Mesendoderm (in vitro differentiated cells): ENCODE measurements at regions not wholly inside any gene's neighbourhood (a gene's known extent, or its start where the extent isn't known, plus 50 kb on each side); places are given as distances from the start of the nearest gene placed in this dataset.
"Not testable (repeated sequence)": the region's sequence is repeated elsewhere in the genome, so short reads cannot be mapped to it uniquely, and the experiment has no call there.

Source experiments
- DNase-seq: peaks from one replicate; pipeline ENCODE4 v3.0.0; 2013
- H2AK5ac ChIP-seq: 2 replicates; pipeline ENCODE4 v1.6.1; 2013; ENCODE audit warnings: low read length, inconsistent platforms
- H2BK120ac ChIP-seq: 2 replicates; pipeline ENCODE4 v1.6.1; 2013; ENCODE audit warnings: low read depth, mild to moderate bottlenecking, low read length, moderate library complexity, mixed read lengths
- H2BK15ac ChIP-seq: replicated peaks from 2 replicates; pipeline ENCODE4 v1.6.1; 2013; ENCODE audit warnings: low read depth, mild to moderate bottlenecking, moderate library complexity
- H2BK5ac ChIP-seq: 2 replicates; pipeline ENCODE4 v1.6.1; 2013; ENCODE audit warnings: low read length, inconsistent platforms
- H3K18ac ChIP-seq: 2 replicates; pipeline ENCODE4 v1.6.1; 2013; ENCODE audit warnings: mild to moderate bottlenecking, low read length, mixed read lengths
- H3K23ac ChIP-seq: one replicate; pipeline ENCODE4 v1.6.1; 2013; ENCODE audit warnings: low read length
- H3K27ac ChIP-seq: 2 replicates; pipeline ENCODE4 v1.5.1; 2013; ENCODE audit warnings: low read depth, mild to moderate bottlenecking, inconsistent platforms, low read length, moderate library complexity
- H3K27me3 ChIP-seq: 2 replicates; pipeline ENCODE4 v1.6.1; 2013; ENCODE audit warnings: low read length, control low read depth, mild to moderate bottlenecking, inconsistent platforms; ENCODE audit not compliant: insufficient read depth, poor library complexity
- H3K36me3 ChIP-seq: 2 replicates; pipeline ENCODE4 v1.6.1; 2013; ENCODE audit warnings: low read length, inconsistent platforms; ENCODE audit not compliant: control insufficient read depth, insufficient read depth
- H3K4ac ChIP-seq: one replicate; pipeline ENCODE4 v1.6.1; 2013; ENCODE audit warnings: low read depth, mild to moderate bottlenecking, low read length, moderate library complexity
- H3K4me1 ChIP-seq: 2 replicates; pipeline ENCODE4 v1.6.1; 2013; ENCODE audit warnings: low read depth, low read length, inconsistent platforms; ENCODE audit not compliant: control insufficient read depth
- H3K4me2 ChIP-seq: 2 replicates; pipeline ENCODE4 v1.6.1; 2013; ENCODE audit warnings: low read length
- H3K4me3 ChIP-seq: 2 replicates; pipeline ENCODE4 v1.5.1; 2013; ENCODE audit warnings: mild to moderate bottlenecking, low read length
- H3K56ac ChIP-seq: one replicate; pipeline ENCODE4 v1.6.1; 2013; ENCODE audit warnings: low read length
- H3K79me1 ChIP-seq: 2 replicates; pipeline ENCODE4 v1.6.1; 2013; ENCODE audit warnings: low read length, inconsistent platforms
- H3K79me2 ChIP-seq: 2 replicates; pipeline ENCODE4 v1.6.1; 2013; ENCODE audit warnings: mild to moderate bottlenecking, low read length; ENCODE audit not compliant: control insufficient read depth, insufficient read depth
- H3K9ac ChIP-seq: 2 replicates; pipeline ENCODE4 v1.6.1; 2013; ENCODE audit warnings: low read length, inconsistent platforms
- H4K5ac ChIP-seq: one replicate; pipeline ENCODE4 v1.6.1; 2013; ENCODE audit warnings: low read length
- H4K8ac ChIP-seq: one replicate; pipeline ENCODE4 v1.6.1; 2013; ENCODE audit warnings: low read depth, mild to moderate bottlenecking, control low read depth, low read length, moderate library complexity
- WGBS: extraction: QIAGEN DNeasy Blood & Tissue Kit; methylation state at CpG from one replicate; pipeline ENCODE4 v1.1.7; 2013; ENCODE audit warnings: low lambda C conversion rate, missing lambda C conversion rate; ENCODE audit not compliant: insufficient coverage; ENCODE audit errors: extremely low coverage; 5-methylcytosine and 5-hydroxymethylcytosine counted together

DNA sequence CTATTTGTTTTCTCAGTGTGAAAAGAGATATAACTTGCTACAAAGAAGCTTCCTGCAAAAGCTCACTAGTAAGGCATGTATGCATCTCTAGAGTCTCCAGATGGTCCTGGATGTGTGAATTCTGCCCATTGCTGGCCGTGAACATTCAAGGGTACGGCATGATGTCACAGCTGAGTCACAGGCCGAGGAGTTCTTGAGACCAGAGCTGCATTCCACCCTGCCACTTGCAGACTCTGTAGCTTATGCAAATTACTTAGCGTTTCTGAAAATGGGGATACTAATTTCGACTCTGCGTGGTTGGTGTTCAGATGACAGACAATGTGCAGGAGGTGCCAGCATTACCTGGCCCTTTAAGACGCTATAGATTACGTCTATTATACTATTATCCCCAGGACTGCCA is 470.7 kb downstream of the ZNF536 start:
- Histone ChIP-seq H3K4me3 (no peak overlapping the region), H3K4me1 (no peaks in the 10 kb centered on the region), H3K4ac (no peak overlapping the region), H2BK5ac (no peak overlapping the region), H3K9ac (no peak overlapping the region), H3K4me2 (no peak overlapping the region), H3K79me2 (no peaks in the 10 kb centered on the region), H2BK120ac (no peak overlapping the region), H4K8ac (no peak overlapping the region), H4K5ac (no peak overlapping the region), H3K79me1 (no peaks in the 10 kb centered on the region), H3K27ac (no peak overlapping the region), H3K56ac (no peak overlapping the region), H2BK15ac (no peak overlapping the region), H3K18ac (no peak overlapping the region), H3K23ac (no peak overlapping the region), H3K36me3 (no peaks in the 10 kb centered on the region), H2AK5ac (no peak overlapping the region), H3K27me3 (no peaks in the 10 kb centered on the region)
- no CpG with 5 or more reads among the region's 8 CpGs for WGBS
- no peak for DNase-seq

DNA sequence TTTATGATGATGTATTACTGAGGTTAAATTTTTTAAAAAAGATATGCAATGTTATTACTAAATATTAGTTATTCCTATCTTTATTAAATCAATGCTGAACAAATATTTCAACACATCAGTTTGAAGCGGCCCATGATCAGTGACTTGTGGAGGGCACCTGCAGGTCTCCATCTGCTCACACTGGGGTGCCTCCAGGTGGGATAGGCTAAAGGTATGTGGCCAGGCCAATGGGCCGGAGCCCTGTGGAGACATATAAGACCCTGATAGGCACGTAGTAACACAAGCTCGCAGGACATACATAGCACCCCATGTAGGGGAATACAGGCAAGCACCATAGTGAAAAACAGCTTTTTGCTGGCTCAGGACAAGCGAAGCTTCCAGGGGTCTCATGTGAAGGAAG is 469.8 kb downstream of the ZNF536 start:
- Histone ChIP-seq H3K79me1 (no peaks in the 10 kb centered on the region), H2BK5ac (no peak overlapping the region), H3K18ac (no peak overlapping the region), H3K36me3 (no peaks in the 10 kb centered on the region), H3K27ac (no peak overlapping the region), H3K23ac (no peak overlapping the region), H2AK5ac (no peak overlapping the region), H3K4me2 (no peak overlapping the region), H2BK120ac (no peak overlapping the region), H2BK15ac (no peak overlapping the region), H3K4ac (no peak overlapping the region), H3K4me3 (no peak overlapping the region), H3K27me3 (no peaks in the 10 kb centered on the region), H3K9ac (no peak overlapping the region), H3K56ac (no peak overlapping the region), H3K79me2 (no peaks in the 10 kb centered on the region), H4K5ac (no peak overlapping the region), H3K4me1 (no peaks in the 10 kb centered on the region), H4K8ac (no peak overlapping the region)
- no CpG with 5 or more reads among the region's 5 CpGs for WGBS
- no peak for DNase-seq

DNA sequence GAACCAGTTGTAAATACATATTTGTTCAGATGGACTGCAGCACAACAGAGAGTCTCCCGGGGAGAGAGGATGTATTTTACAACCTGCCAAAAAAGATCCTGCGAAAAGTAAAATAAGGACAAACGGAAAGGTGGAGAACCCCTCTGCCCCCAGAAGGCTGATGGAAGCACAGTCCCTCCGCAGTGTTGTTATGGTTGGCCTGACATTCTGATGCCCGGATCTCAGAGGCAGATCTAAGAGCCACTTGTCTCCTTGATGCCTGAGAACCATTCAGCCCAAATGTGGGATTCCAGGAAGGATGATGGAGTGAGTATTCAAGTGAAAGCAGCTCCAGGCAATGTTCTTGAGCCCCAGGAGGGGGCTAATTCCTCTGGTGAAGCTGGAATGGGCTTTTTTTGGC is 458.7 kb downstream of the ZNF536 start:
- Histone ChIP-seq H3K4me1 (no peaks in the 10 kb centered on the region), H3K23ac (no peak overlapping the region), H3K79me1 (no peaks in the 10 kb centered on the region), H2BK15ac (no peak overlapping the region), H3K79me2 (no peaks in the 10 kb centered on the region), H3K4me3 (no peak overlapping the region), H2BK120ac (no peak overlapping the region), H4K5ac (no peak overlapping the region), H3K4ac (no peak overlapping the region), H3K36me3 (no peaks in the 10 kb centered on the region), H2BK5ac (no peak overlapping the region), H2AK5ac (no peak overlapping the region), H3K56ac (no peak overlapping the region), H4K8ac (no peak overlapping the region), H3K18ac (no peak overlapping the region), H3K27me3 (no peaks in the 10 kb centered on the region), H3K4me2 (no peak overlapping the region), H3K9ac (no peak overlapping the region), H3K27ac (no peak overlapping the region)
- no peak for DNase-seq
- WGBS = no CpG with 5 or more reads among the region's 5 CpGs

DNA sequence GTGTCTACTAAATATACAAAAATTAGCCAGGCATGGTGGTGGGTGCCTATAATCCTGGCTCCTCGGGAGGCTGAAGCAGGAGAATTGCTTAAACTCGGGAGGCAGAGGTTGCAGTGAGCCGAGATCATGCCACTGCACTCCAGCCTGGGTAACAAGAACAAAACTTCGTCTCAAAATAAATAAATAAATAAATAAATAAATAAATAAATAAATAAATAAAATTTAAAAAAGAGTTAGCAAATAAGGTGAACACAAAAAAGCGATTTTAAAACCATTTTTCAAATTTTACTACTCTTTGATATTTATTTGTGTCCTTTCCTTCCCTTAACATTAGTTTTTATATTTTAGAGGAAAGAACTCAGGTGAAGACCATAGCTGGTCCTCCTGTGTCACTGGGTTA is 453.3 kb downstream of the ZNF536 start:
- not testable (repeated sequence) for H3K27ac ChIP-seq, H4K5ac ChIP-seq, H3K79me1 ChIP-seq, H3K4ac ChIP-seq, H3K4me2 ChIP-seq, H3K4me1 ChIP-seq, H3K56ac ChIP-seq, H2BK5ac ChIP-seq, H3K23ac ChIP-seq, H3K27me3 ChIP-seq, H3K9ac ChIP-seq, H2AK5ac ChIP-seq, H4K8ac ChIP-seq, H2BK120ac ChIP-seq, H2BK15ac ChIP-seq, H3K79me2 ChIP-seq, H3K18ac ChIP-seq, H3K4me3 ChIP-seq, DNase-seq, H3K36me3 ChIP-seq
- no CpG with 5 or more reads among the region's 5 CpGs for WGBS

DNA sequence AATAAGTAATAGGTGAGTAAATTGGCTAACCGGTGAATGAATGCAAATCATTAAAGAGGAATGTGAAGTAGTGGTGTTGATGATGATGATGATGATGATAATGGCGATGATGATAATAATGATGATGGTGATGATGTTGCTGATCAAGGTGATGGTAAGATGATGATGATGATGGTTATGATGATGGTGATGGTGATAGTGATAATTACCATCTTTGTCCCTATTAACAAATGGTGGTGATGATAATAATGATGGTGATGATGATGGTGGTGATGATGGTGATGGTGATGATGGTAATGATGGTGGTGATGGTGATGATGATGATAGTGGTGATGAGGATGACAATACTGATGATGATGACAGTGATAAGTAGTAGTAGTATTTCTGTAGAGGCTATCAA is 452.6 kb downstream of the ZNF536 start:
- H3K4me3 ChIP-seq = no peak overlapping the region
- no peak overlapping the region for H3K9ac ChIP-seq
- no peaks in the 10 kb centered on the region for H3K36me3 ChIP-seq
- H2AK5ac ChIP-seq = no peak overlapping the region
- H3K79me2 ChIP-seq = no peaks in the 10 kb centered on the region
- 100% methylated on average over 1 of the region's 2 CpGs for WGBS
- H3K23ac ChIP-seq = no peak overlapping the region
- H4K5ac ChIP-seq = no peak overlapping the region
- no peaks in the 10 kb centered on the region for H3K4me1 ChIP-seq
- DNase-seq = no peak
- H2BK15ac ChIP-seq = no peak overlapping the region
- H3K56ac ChIP-seq = no peak overlapping the region
- H2BK5ac ChIP-seq = no peak overlapping the region
- no peak overlapping the region for H2BK120ac ChIP-seq
- H3K4me2 ChIP-seq = no peak overlapping the region
- no peaks in the 10 kb centered on the region for H3K27me3 ChIP-seq
- H3K27ac ChIP-seq = no peak overlapping the region
- H3K79me1 ChIP-seq = no peaks in the 10 kb centered on the region
- no peak overlapping the region for H3K18ac ChIP-seq
- no peak overlapping the region for H3K4ac ChIP-seq
- no peak overlapping the region for H4K8ac ChIP-seq

DNA sequence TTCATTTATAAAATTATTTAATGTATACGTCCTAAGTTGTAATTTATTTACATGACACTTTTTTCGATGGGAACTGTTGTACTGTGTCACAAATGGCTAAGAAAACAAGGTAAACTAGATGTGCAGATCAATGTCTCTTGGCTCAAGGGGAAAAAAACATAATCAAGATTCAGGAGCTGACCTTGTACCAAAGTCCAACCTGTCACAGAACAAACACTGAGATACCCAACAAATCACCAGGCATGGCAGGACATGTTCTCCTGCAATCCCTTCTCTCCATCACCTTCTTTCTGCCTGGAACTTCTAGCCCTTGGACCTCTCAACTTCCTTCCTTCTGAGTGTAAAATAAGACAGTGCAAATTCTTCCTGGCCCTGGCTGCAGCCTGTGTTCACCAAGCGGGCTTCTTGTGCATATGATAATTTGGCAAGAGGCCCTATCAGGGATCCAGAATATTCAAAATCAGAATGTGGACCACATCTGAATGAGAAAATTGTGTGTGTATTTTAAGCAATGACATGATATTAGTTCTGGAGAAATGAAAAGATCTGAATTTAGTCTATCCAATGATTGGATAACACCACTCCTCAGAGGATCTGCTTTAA is 445.9 kb downstream of the ZNF536 start:
- no peak overlapping the region for H3K4ac ChIP-seq
- no CpG with 5 or more reads among the region's 3 CpGs for WGBS
- no peaks in the 10 kb centered on the region for H3K79me2 ChIP-seq
- no peak for DNase-seq
- H3K79me1 ChIP-seq = no peaks in the 10 kb centered on the region
- no peak overlapping the region for H3K27ac ChIP-seq
- no peak overlapping the region for H4K5ac ChIP-seq
- no peak overlapping the region for H2AK5ac ChIP-seq
- no peak overlapping the region for H3K56ac ChIP-seq
- no peak overlapping the region for H2BK15ac ChIP-seq
- no peak overlapping the region for H3K4me3 ChIP-seq
- H3K18ac ChIP-seq = no peak overlapping the region
- no peak overlapping the region for H2BK120ac ChIP-seq
- no peak overlapping the region for H2BK5ac ChIP-seq
- no peak overlapping the region for H3K4me2 ChIP-seq
- no peak overlapping the region for H3K9ac ChIP-seq
- no peak overlapping the region for H4K8ac ChIP-seq
- no peaks in the 10 kb centered on the region for H3K36me3 ChIP-seq
- H3K27me3 ChIP-seq = no peaks in the 10 kb centered on the region
- no peak overlapping the region for H3K23ac ChIP-seq
- H3K4me1 ChIP-seq = no peaks in the 10 kb centered on the region
